ENCODE measurements at regions not wholly inside any gene's neighbourhood (a gene's known extent, or its start where the extent isn't known, plus 50 kb on each side); places are given as distances from the start of the nearest gene placed in this dataset.

GRCh38 chr3:134729649-134730048 lies 65.4 kb upstream of the EPHB1 start (continued):
- no peak for TF ChIP-seq ATF4 (CRISPR knock-in tag; IDR thresholded peaks at IDR 0.05)
- TF ChIP-seq SIN3A (IDR thresholded peaks at IDR 0.05; ENCODE audit: borderline replicate concordance in 2 of 2, control insufficient read depth in 1 of 2, low read depth in 2 of 2, low read length in 2 of 2), result no peak
- TF ChIP-seq PYGO2 (tag; IDR thresholded peaks at IDR 0.05), result no peak
- no peak for TF ChIP-seq TCF7L2 (IDR thresholded peaks at IDR 0.05; ENCODE audit: low read depth, low read length)
- no peak for TF ChIP-seq REST (IDR thresholded peaks at IDR 0.05; ENCODE audit: borderline replicate concordance)
- TF ChIP-seq REST (CRISPR knock-in tag; IDR thresholded peaks at IDR 0.05; ENCODE audit: low read depth), result no peak
- no peak for TF ChIP-seq DPF2 (IDR thresholded peaks at IDR 0.05)
- no peak for TF ChIP-seq MBD1 (CRISPR knock-in tag; IDR thresholded peaks at IDR 0.05)
- TF ChIP-seq SAFB2 (IDR thresholded peaks at IDR 0.05; ENCODE audit: borderline replicate concordance, low read depth, low read length, severe bottlenecking), result no peak
